H1 (cell line): ENCODE measurements at regions not wholly inside any gene's neighbourhood (a gene's known extent, or its start where the extent isn't known, plus 50 kb on each side); places are given as distances from the start of the nearest gene placed in this dataset.

Source experiments
- CTCF ChIA-PET: fragments of 300-600 bp; sonication (Branson Sonifier 250); formaldehyde crosslinking; loops from one replicate; lab custom pipeline; 2021; ENCODE audit not compliant: partially characterized antibody; lab: Charles Lee
- POLR2A ChIA-PET: fragments of 300-600 bp; sonication (Branson Sonifier 250); formaldehyde crosslinking; loops from one replicate; lab custom pipeline; 2021; ENCODE audit warnings: inconsistent platforms; ENCODE audit not compliant: partially characterized antibody; lab: Charles Lee
- DNase-seq, 2 experiments: peaks; one replicate each; pipeline versions ENCODE4 v3.0.0 to v3.0.0-alpha.2; 2010 to 2022; ENCODE audit warnings: low spot score in 2 of 2, low read depth in 1 of 2, mixed read lengths in 1 of 2
- FAIRE-seq: peaks from 2 replicates; lab custom pipeline; 2011; peaks lifted over from hg19 to GRCh38; lab: Jason Lieb, UNC
- H2AFZ ChIP-seq: 2 replicates; pipeline ENCODE4 v1.8.1; 2012; ENCODE audit warnings: low read length, inconsistent platforms
- H2AK5ac ChIP-seq: 2 replicates; pipeline ENCODE4 v1.6.1; 2013; ENCODE audit warnings: low read depth, low read length
- H2BK120ac ChIP-seq: replicated peaks from 2 replicates; pipeline ENCODE3; 2013; ENCODE audit warnings: low read depth, low read length, inconsistent platforms
- H2BK12ac ChIP-seq: 2 replicates; pipeline ENCODE4 v1.6.1; 2013; ENCODE audit warnings: low read depth, low read length
- H2BK15ac ChIP-seq: 2 replicates; pipeline ENCODE4 v1.6.1; 2013; ENCODE audit warnings: low read length
- H2BK20ac ChIP-seq: 2 replicates; pipeline ENCODE4 v1.6.1; 2013; ENCODE audit warnings: low read length
- H2BK5ac ChIP-seq: 2 replicates; pipeline ENCODE4 v1.6.1; 2013; ENCODE audit warnings: low read depth, low read length
- H3K14ac ChIP-seq: 2 replicates; pipeline ENCODE4 v1.6.1; 2013; ENCODE audit warnings: inconsistent platforms; ENCODE audit not compliant: insufficient read length
- H3K18ac ChIP-seq: 2 replicates; pipeline ENCODE4 v1.6.1; 2013; ENCODE audit warnings: low read length; ENCODE audit errors: extremely low read depth
- H3K23ac ChIP-seq: 2 replicates; pipeline ENCODE4 v1.6.1; 2013; ENCODE audit warnings: inconsistent platforms; ENCODE audit not compliant: insufficient read length
- H3K23me2 ChIP-seq: 2 replicates; pipeline ENCODE4 v1.6.1; 2013; ENCODE audit warnings: low read depth, low read length
- H3K27ac ChIP-seq: 2 replicates; pipeline ENCODE4 v1.6.1; 2011; ENCODE audit warnings: low read depth, low read length, inconsistent platforms
- H3K27me3 ChIP-seq, 4 experiments: replicated peaks in 1 of 4; 1 replicate in 1 of 4; 2 replicates in 3 of 4; pipeline versions ENCODE4 v1.6.1 to v1.8.1; 2011 to 2013; ENCODE audit warnings: low read length in 3 of 4, mild to moderate bottlenecking in 3 of 4, inconsistent platforms in 2 of 4, mixed read lengths in 2 of 4, moderate library complexity in 1 of 4; ENCODE audit not compliant: control insufficient read depth in 3 of 4, insufficient read depth in 3 of 4; ENCODE audit errors: extremely low read depth in 1 of 4
- H3K36me3 ChIP-seq, 4 experiments: 2 replicates each; pipeline versions ENCODE4 v1.6.1 to v1.8.1; 2011 to 2013; ENCODE audit warnings: mild to moderate bottlenecking in 4 of 4, low read length in 3 of 4, moderate library complexity in 2 of 4, control low read depth in 1 of 4, inconsistent platforms in 1 of 4; ENCODE audit not compliant: insufficient read depth in 4 of 4, control insufficient read depth in 2 of 4
- H3K4ac ChIP-seq: replicated peaks from 2 replicates; pipeline ENCODE3; 2013; ENCODE audit warnings: low read length, low read depth, mixed read lengths, inconsistent platforms; ENCODE audit not compliant: insufficient read length
- H3K4me1 ChIP-seq, 4 experiments: replicated peaks in 1 of 4; 1 replicate in 1 of 4; 2 replicates in 3 of 4; pipeline versions ENCODE4 v1.6.1 to v1.8.1; 2011 to 2013; ENCODE audit warnings: low read length in 3 of 4, inconsistent platforms in 2 of 4, mixed read lengths in 1 of 4; ENCODE audit not compliant: insufficient read depth in 4 of 4, control insufficient read depth in 3 of 4
- H3K4me2 ChIP-seq, 2 experiments: 2 replicates each; pipeline versions ENCODE4 v1.6.1 to v1.8.1; 2011 to 2013; ENCODE audit warnings: low read depth in 2 of 2, low read length in 2 of 2, control low read depth in 1 of 2, inconsistent platforms in 1 of 2, mild to moderate bottlenecking in 1 of 2; ENCODE audit not compliant: insufficient read depth in 1 of 2
- H3K4me3 ChIP-seq, 4 experiments: fragments of 200-600, 300-600 bp in 1 of 4; sonication (generic), shearing (Covaris generic), sonication (Bioruptor Twin) in 1 of 4; 2 replicates each; pipeline versions ENCODE4 v1.5.1 to v1.8.1; 2011 to 2016; ENCODE audit warnings: low read length in 4 of 4, low read depth in 3 of 4, control low read depth in 2 of 4, inconsistent platforms in 2 of 4, mild to moderate bottlenecking in 2 of 4, mixed read lengths in 1 of 4, moderate library complexity in 1 of 4; ENCODE audit not compliant: insufficient read depth in 2 of 4; ENCODE audit errors: extremely low read depth in 1 of 4
- H3K56ac ChIP-seq: replicated peaks from 2 replicates; pipeline ENCODE3; 2013; ENCODE audit warnings: low read depth, mild to moderate bottlenecking, mixed read lengths, low read length, inconsistent platforms; ENCODE audit not compliant: insufficient read length
- H3K79me1 ChIP-seq: 2 replicates; pipeline ENCODE4 v1.6.1; 2013; ENCODE audit warnings: low read depth, low read length, control low read depth
- H3K79me2 ChIP-seq, 2 experiments: 2 replicates each; pipeline versions ENCODE4 v1.6.1 to v1.8.1; 2012 to 2013; ENCODE audit warnings: low read length in 2 of 2, mild to moderate bottlenecking in 2 of 2, inconsistent platforms in 1 of 2; ENCODE audit not compliant: insufficient read depth in 2 of 2, control insufficient read depth in 1 of 2
- H3K9ac ChIP-seq, 4 experiments: replicated peaks in 1 of 4; 1 replicate in 1 of 4; 2 replicates in 3 of 4; pipeline versions ENCODE4 v1.6.1 to v1.8.1; 2011 to 2013; ENCODE audit warnings: low read depth in 3 of 4, low read length in 3 of 4, control low read depth in 2 of 4, mild to moderate bottlenecking in 2 of 4, moderate library complexity in 2 of 4, inconsistent platforms in 1 of 4; ENCODE audit errors: extremely low read depth in 1 of 4
- H3K9me3 ChIP-seq, 2 experiments: 2 replicates each; pipeline versions ENCODE4 v1.6.1 to v1.8.1; 2012 to 2013; ENCODE audit warnings: mild to moderate bottlenecking in 2 of 2, moderate library complexity in 2 of 2, control low read depth in 1 of 2, inconsistent platforms in 1 of 2, low read depth in 1 of 2, low read length in 1 of 2, mixed read lengths in 1 of 2; ENCODE audit not compliant: insufficient read depth in 2 of 2
- H4K20me1 ChIP-seq, 2 experiments: replicated peaks in 1 of 2; 2 replicates each; pipeline versions ENCODE3 to v1.8.1; 2011 to 2013; ENCODE audit warnings: inconsistent platforms in 2 of 2, low read length in 2 of 2, mild to moderate bottlenecking in 1 of 2; ENCODE audit not compliant: insufficient read depth in 2 of 2, control insufficient read depth in 1 of 2
- H4K5ac ChIP-seq: 2 replicates; pipeline ENCODE4 v1.6.1; 2013; ENCODE audit warnings: low read length, low read depth, mixed read lengths, inconsistent platforms; ENCODE audit not compliant: insufficient read length
- H4K8ac ChIP-seq: 2 replicates; pipeline ENCODE4 v1.8.0; 2013; ENCODE audit warnings: mild to moderate bottlenecking, moderate library complexity, low read length, inconsistent platforms; ENCODE audit not compliant: insufficient read depth; ENCODE audit errors: extremely low read depth
- H4K91ac ChIP-seq: replicated peaks from 2 replicates; pipeline ENCODE3; 2013; ENCODE audit warnings: low read length, mixed read lengths, inconsistent platforms; ENCODE audit not compliant: insufficient read length
- CTCF ChIP-seq, 3 experiments: IDR thresholded peaks; 1 replicate in 2 of 3; 2 replicates in 1 of 3; pipeline versions ENCODE4 v1.5.1 to v1.6.1; 2011; ENCODE audit warnings: low read length in 3 of 3, mild to moderate bottlenecking in 3 of 3, inconsistent platforms in 2 of 3, low read depth in 1 of 3, moderate library complexity in 1 of 3; ENCODE audit not compliant: insufficient read depth in 1 of 3; ENCODE audit errors: control extremely low read depth in 1 of 3
- KDM4A ChIP-seq: IDR thresholded peaks from one replicate; pipeline ENCODE4 v1.7.1; 2012; ENCODE audit warnings: low read depth, mild to moderate bottlenecking, moderate library complexity, low read length, inconsistent platforms; ENCODE audit not compliant: severe bottlenecking
- RAD21 ChIP-seq, 2 experiments: IDR thresholded peaks in 1 of 2; conservative IDR thresholded peaks in 1 of 2; 2 replicates each; pipeline ENCODE4 v1.6.1; 2011; ENCODE audit warnings: low read depth in 2 of 2, low read length in 2 of 2, improper control_type of control experiment in 1 of 2, inconsistent platforms in 1 of 2, mild to moderate bottlenecking in 1 of 2, moderate library complexity in 1 of 2
- WGBS, 2 experiments: shearing (Covaris generic) in 1 of 2; methylation state at CpG; one replicate each; pipeline versions ENCODE4 v1.1.6 to v1.1.7; 2013 to 2015; ENCODE audit warnings: low lambda C conversion rate in 2 of 2, mixed read lengths in 2 of 2, inconsistent platforms in 1 of 2, low coverage in 1 of 2, missing lambda C conversion rate in 1 of 2; ENCODE audit not compliant: insufficient replicate concordance in 2 of 2, insufficient coverage in 1 of 2, insufficient read length in 1 of 2; ENCODE audit errors: extremely low coverage in 1 of 2, missing lambda C conversion rate in 1 of 2; 5-methylcytosine and 5-hydroxymethylcytosine counted together

- H3K4me1 ChIP-seq, result no peaks in the 10 kb centered on the region
- H3K14ac ChIP-seq, result no peak overlapping the region
- no peak overlapping the region for H3K23ac ChIP-seq
- no peaks in the 10 kb centered on the region for H3K79me2 ChIP-seq
- no peak for DNase-seq
- H2AK5ac ChIP-seq, result no peak overlapping the region
- no peak overlapping the region for H2BK5ac ChIP-seq
- H2BK12ac ChIP-seq, result no peak overlapping the region
- no peak overlapping the region for H3K18ac ChIP-seq
- no peak overlapping the region for H4K5ac ChIP-seq
- ChIA-PET POLR2A (no interaction called here), CTCF (interaction anchor here (0.9 kb wide), 1 partner anchor 36 kb away, joined by 3 read pairs; no protein-coding TSS in a partner anchor)
- H3K4me3 ChIP-seq, result no peak overlapping the region
- no peak overlapping the region for H2BK15ac ChIP-seq
- no peaks in the 10 kb centered on the region for H3K27me3 ChIP-seq
- no peaks in the 10 kb centered on the region for H3K9me3 ChIP-seq
- no peak overlapping the region for H3K9ac ChIP-seq
- no peak overlapping the region for H3K4ac ChIP-seq
- H4K91ac ChIP-seq, result no peak overlapping the region
- no peaks in the 10 kb centered on the region for H3K79me1 ChIP-seq
- WGBS, 2 experiments, result 91% methylated on average over 2 of the region's 2 CpGs; no CpG with 5 or more reads in 1 of the 2 experiments
- no peak overlapping the region for H2BK120ac ChIP-seq
- no peak overlapping the region for H3K56ac ChIP-seq
- H3K23me2 ChIP-seq, result no peaks in the 10 kb centered on the region
- no peak overlapping the region for H3K4me2 ChIP-seq
- TF ChIP-seq CTCF (IDR thresholded peaks at IDR 0.05; ENCODE audit: control extremely low read depth in 1 of 3, insufficient read depth in 1 of 3, low read depth in 1 of 3, low read length in 3 of 3) (no peak), KDM4A (no peak), RAD21 (IDR thresholded peaks at IDR 0.05 in 1 of 2, conservative IDR thresholded peaks at IDR 0.05 in 1 of 2; ENCODE audit: low read depth in 2 of 2, low read length in 2 of 2) (no peak)
- H3K27ac ChIP-seq, result no peak overlapping the region
- no peak overlapping the region for H2BK20ac ChIP-seq
- H4K20me1 ChIP-seq, result no peaks in the 10 kb centered on the region
- H2AFZ ChIP-seq, result no peak overlapping the region
- H3K36me3 ChIP-seq, result no peaks in the 10 kb centered on the region; a peak in 1 of 8 replicates
- H4K8ac ChIP-seq, result no peak overlapping the region
- FAIRE-seq, result no peak
These were observed 869.8 kb upstream of the AGA start for GRCh38 chr4:178311997-178312396.
